ENCODE measurements at regions not wholly inside any gene's neighbourhood (a gene's known extent, or its start where the extent isn't known, plus 50 kb on each side); places are given as distances from the start of the nearest gene placed in this dataset.

GRCh38 chr5:124292322-124292855 is 454.1 kb downstream of the ZNF608 start:
- no peak for DNase-seq

- no peak for DNase-seq
These were observed 456.7 kb downstream of the ZNF608 start for GRCh38 chr5:124289641-124290311.

GRCh38 chr5:124289130-124289529 is 457.3 kb downstream of the ZNF608 start:
- no peak for DNase-seq

GRCh38 chr5:124287813-124288212 is 458.6 kb downstream of the ZNF608 start:
- no peak for DNase-seq

- no peak for DNase-seq
These were observed 460.7 kb downstream of the ZNF608 start for GRCh38 chr5:124285733-124286132.

- no peak for DNase-seq
These were observed 461.4 kb downstream of the ZNF608 start for GRCh38 chr5:124285071-124285470.

- DNase-seq: no peak
These were observed 463.4 kb downstream of the ZNF608 start for GRCh38 chr5:124283031-124283430.

- no peak for DNase-seq
These were observed 466.4 kb downstream of the ZNF608 start for GRCh38 chr5:124280079-124280478.

GRCh38 chr5:124279146-124279876 is 467.1 kb downstream of the ZNF608 start:
- no peak for DNase-seq

GRCh38 chr5:124278636-124279035 is 467.8 kb downstream of the ZNF608 start:
- no peak for DNase-seq

- no peak for DNase-seq
These were observed 468.5 kb downstream of the ZNF608 start for GRCh38 chr5:124277767-124278545.

GRCh38 chr5:124276166-124276565 is 470.3 kb downstream of the ZNF608 start:
- no peak for DNase-seq

- no peak for DNase-seq
These were observed 471.5 kb downstream of the ZNF608 start for GRCh38 chr5:124274949-124275348.

- no peak for DNase-seq
These were observed 481.9 kb downstream of the ZNF608 start for GRCh38 chr5:124264499-124264898.

GRCh38 chr5:124263680-124264491 is 482.6 kb downstream of the ZNF608 start:
- DNase-seq: no peak

GRCh38 chr5:124262991-124263571 is 483.4 kb downstream of the ZNF608 start:
- no peak for DNase-seq

GRCh38 chr5:124262470-124262869 is 484.0 kb downstream of the ZNF608 start:
- no peak for DNase-seq

GRCh38 chr5:124261848-124262247 is 484.6 kb downstream of the ZNF608 start:
- DNase-seq: no peak

GRCh38 chr5:124260921-124261515 is 485.4 kb downstream of the ZNF608 start:
- no peak for DNase-seq

- DNase-seq: no peak
These were observed 487.4 kb downstream of the ZNF608 start for GRCh38 chr5:124259017-124259416.

GRCh38 chr5:124257048-124257447 is 489.4 kb downstream of the ZNF608 start:
- DNase-seq: no peak

All from stimulated activated CD8-positive, alpha-beta memory T cell treated with anti-CD3 and anti-CD28 coated beads, Interleukin-4, amount 100 ng/mL, for 48 hours (primary cell).